NOMO-1 (cell line): ENCODE measurements at regions not wholly inside any gene's neighbourhood (a gene's known extent, or its start where the extent isn't known, plus 50 kb on each side); places are given as distances from the start of the nearest gene placed in this dataset.
"Not testable (repeated sequence)": the region's sequence is repeated elsewhere in the genome, so short reads cannot be mapped to it uniquely, and the experiment has no call there.

Experiments
- DNase-seq, 2 experiments: peaks; one replicate each; lab custom pipeline; 2025; ENCODE audit not compliant: unreplicated experiment in 2 of 2; lab: John Stamatoyannopoulos, UW

DNA sequence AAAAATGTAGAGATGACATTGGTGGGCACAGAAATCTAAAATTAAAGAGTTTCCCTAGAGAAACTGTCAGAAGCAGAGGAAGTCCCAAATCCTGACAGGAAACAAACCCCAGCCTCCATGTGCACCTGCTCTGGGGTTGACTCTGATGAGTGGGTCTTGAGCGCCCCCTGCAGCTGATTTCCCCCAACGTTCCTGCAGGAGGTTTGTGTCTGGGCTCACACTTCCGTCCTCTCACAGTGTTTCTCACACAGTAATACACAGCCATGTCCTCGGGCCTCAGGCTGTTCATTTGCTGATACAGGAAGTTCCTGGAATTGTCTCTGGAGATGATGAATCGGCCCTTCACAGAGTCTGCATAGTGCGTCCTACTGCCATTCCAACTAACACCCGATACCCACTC, 670.1 kb downstream of the TMEM121 start:
- DNase-seq = not testable (repeated sequence)

DNA sequence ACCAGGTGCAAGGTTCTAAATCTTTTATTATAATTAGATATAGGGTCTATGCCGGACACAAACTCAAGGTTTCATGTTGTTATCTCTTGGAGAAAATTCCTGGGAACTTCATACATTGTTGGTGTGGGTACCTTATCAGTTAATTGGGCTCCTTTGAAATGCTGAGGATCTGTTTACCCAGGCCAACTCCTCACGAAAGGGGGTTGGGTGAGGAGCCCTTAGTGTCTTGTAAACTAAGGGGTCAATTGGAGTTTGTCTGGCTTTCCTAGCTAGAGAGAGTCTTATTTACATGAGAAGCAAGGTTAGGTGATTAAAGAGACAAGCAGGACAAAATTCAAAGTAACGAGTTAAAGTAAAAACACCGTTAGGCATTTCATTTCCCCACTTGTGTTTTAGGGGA, 670.9 kb downstream of the TMEM121 start:
- not testable (repeated sequence) for DNase-seq

GRCh38 chr14:106199097-106199496, 672.7 kb downstream of the TMEM121 start:
- DNase-seq = no peak

DNA sequence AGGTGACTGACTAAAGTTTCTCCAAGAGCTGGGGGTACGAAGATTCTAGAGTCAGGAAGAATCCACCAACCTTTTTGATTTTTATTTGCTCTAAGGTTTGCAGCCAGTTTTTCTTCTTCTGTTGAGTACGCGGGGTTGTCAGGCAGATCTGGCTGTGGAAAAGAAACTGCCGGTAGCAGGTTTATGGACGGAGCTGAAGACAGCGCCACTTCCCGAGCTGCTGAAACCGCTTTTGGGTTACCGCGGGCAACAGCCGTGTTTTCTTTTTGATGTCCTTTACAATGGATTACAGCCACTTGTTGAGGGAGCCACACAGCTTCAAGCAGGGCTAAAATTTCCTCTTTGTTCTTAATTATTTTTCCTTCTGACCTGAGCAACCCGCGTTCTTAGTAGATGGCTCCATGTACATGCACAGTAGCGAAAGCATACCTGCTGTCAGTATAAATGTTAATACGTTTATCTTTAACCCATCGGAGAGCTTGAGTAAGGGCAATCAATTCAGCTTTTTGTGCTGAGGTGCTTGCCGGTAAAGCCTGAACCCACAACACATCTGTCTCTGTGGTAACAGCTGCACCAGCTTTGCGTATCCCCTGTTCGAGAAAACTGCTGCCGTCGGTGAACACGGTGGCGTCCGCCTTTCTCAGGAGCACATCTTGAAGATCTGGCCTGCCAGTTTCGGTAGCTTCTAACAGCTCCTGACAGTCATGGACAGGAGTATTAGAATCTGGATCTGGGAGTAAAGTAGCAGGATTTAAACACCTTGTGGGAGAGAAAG, 674.3 kb downstream of the TMEM121 start:
- DNase-seq = no peak

DNA sequence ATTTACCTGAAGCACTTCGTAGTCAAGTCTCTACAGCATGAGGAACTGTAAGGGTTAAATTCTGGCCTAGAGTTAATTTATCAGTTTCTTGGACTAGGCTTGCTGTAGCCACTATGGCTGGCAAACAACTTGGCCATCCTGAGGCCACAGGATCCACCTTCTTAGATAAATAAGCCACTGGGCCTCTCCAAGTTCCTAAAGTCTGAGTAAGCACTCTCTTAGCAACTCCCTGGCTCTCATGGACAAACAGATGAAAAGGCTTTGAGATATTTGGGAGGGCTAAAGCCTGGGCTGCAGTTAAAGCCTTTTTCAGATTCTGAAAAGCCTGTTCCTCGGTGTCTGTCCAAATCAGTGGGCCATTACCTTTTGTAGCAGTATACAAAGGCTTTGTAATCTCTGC, 675.0 kb downstream of the TMEM121 start:
- DNase-seq = no peak

DNA sequence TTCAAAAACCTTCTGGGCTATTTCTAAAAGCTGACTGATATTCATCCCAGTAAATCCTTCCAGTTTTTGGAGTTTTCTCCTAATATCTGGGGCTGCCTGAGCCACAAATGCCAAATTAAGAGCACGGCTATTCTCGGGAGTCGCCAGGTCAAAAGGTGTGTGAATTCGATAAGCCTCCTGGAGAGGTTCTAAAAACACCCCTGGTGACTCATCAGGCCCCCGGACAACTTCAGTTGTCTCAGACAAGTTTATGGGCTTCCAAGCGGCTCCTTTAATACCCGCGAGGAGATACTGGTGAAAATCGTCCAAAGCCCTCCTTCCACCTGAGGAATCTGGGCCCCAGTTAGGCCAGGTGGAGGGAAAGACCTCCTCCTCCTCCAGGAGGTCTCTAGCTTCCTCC, 677.1 kb downstream of the TMEM121 start:
- DNase-seq = no peak

DNA sequence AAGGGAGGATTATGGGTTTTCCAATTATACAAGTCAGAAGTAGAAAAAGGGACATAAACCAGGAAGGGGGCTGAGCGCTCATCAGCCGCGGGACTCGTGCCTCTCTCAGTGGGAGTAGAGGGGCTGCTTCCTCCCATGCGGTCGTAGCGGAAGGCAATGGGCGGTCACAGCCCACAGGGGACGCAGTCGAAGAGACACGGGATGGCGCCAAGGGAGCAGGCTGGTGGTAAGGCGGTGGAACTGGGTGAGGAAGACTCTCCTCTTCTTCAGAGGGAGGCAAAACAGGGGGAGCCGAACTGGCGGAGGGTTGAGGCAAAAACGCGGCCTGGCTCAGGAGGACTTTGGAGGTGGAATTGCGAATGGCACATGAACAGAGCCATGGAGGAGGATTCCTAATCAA, 677.7 kb downstream of the TMEM121 start:
- DNase-seq = no peak

- no peak for DNase-seq
These were observed 680.9 kb downstream of the TMEM121 start for GRCh38 chr14:106207316-106207715.

- no peak for DNase-seq
These were observed 682.4 kb downstream of the TMEM121 start for GRCh38 chr14:106208794-106209193.

- no peak for DNase-seq
These were observed 683.4 kb downstream of the TMEM121 start for GRCh38 chr14:106209755-106210154.

GRCh38 chr14:106210650-106211049, 684.3 kb downstream of the TMEM121 start:
- DNase-seq = no peak

- no peak for DNase-seq
These were observed 685.0 kb downstream of the TMEM121 start for GRCh38 chr14:106211334-106211900.

GRCh38 chr14:106215229-106215628, 688.8 kb downstream of the TMEM121 start:
- DNase-seq = no peak

- DNase-seq = no peak
These were observed 690.3 kb downstream of the TMEM121 start for GRCh38 chr14:106216679-106217078.

- no peak for DNase-seq
These were observed 691.8 kb downstream of the TMEM121 start for GRCh38 chr14:106218174-106218573.

GRCh38 chr14:106222311-106222710, 695.9 kb downstream of the TMEM121 start:
- DNase-seq = no peak

- no peak for DNase-seq
These were observed 696.3 kb downstream of the TMEM121 start for GRCh38 chr14:106222731-106223130.

- no peak for DNase-seq
These were observed 701.4 kb downstream of the TMEM121 start for GRCh38 chr14:106227793-106228192.

- no peak for DNase-seq
These were observed 702.3 kb downstream of the TMEM121 start for GRCh38 chr14:106228541-106229158.

GRCh38 chr14:106230071-106230470, 703.7 kb downstream of the TMEM121 start:
- no peak for DNase-seq

DNA sequence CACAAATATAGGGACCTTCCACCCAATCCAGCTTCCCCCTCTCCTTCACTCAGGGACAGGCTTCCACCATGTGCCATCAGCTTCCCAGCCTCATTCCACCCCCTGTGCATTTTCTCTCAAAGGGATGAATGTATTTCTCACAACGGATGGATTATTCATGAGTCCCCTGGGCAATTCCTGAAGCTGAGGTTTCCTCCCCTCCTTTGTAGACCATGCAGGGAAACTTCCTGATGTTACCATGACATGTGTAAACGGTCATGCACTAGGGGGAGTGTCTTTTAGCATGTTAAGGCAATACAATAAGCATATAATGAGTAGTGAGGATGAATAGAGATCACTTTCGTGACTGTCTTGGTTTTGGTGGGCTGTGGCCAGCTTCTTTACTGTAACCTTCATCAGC, 706.8 kb downstream of the TMEM121 start:
- DNase-seq = not testable (repeated sequence)
